Mucosa of descending colon (tissue), 3 donors: ENCODE measurements at regions not wholly inside any gene's neighbourhood (a gene's known extent, or its start where the extent isn't known, plus 50 kb on each side); places are given as distances from the start of the nearest gene placed in this dataset.
"Not testable (repeated sequence)": the region's sequence is repeated elsewhere in the genome, so short reads cannot be mapped to it uniquely, and the experiment has no call there.

ENCODE experiments used
- ATAC-seq: fragments of 200-7000 bp; cut with Tn5 transposase; one replicate; pipeline ENCODE4 v1.9.1; 2020; ENCODE audit warnings: mild to moderate bottlenecking, moderate library complexity
- DNase-seq, 3 donors: peaks; one replicate each; pipeline ENCODE4 v3.0.0-alpha.2; 2020
- H3K36me3 ChIP-seq: fragments of 200-600 bp; one replicate; pipeline ENCODE4 v1.8.0; 2021; ENCODE audit warnings: low read depth, mild to moderate bottlenecking
- H3K4me1 ChIP-seq: fragments of 200-600 bp; one replicate; pipeline ENCODE4 v1.8.0; 2021; ENCODE audit warnings: low read depth, mild to moderate bottlenecking
- H3K4me3 ChIP-seq: fragments of 200-600 bp; one replicate; pipeline ENCODE4 v1.8.0; 2021; ENCODE audit warnings: mild to moderate bottlenecking
- H3K9me3 ChIP-seq: fragments of 200-600 bp; one replicate; pipeline ENCODE4 v1.8.0; 2021; ENCODE audit warnings: mild to moderate bottlenecking
- CTCF ChIP-seq: fragments of 200-600 bp; IDR thresholded peaks from one replicate; pipeline ENCODE4 v1.8.0; 2022; ENCODE audit warnings: antibody characterized with exemption, mild to moderate bottlenecking
- intact Hi-C, 2 donors: fragments of 100-400 bp; cut with DNase I in 1 of 2; cut with micrococcal nuclease in 1 of 2; formaldehyde crosslinking; loops; one replicate each; pipeline versions ENCODE4 v1.11.0 to v1.11.1; 2022; cut with DNase I, micrococcal nuclease
- donor health status: DM: no; HTN: no; CAD: no; lungs with moderate emphysema.
- donor health status: DM: no; HTN: no; CAD: no.
- donor health status: DM: no; HTN: yes; CAD: no.

- intact Hi-C loops: no loop called here
- ATAC-seq: no peak
- H3K9me3 ChIP-seq: peaks cover 7% of the 10 kb centered on the region
Measured at GRCh38 chr9:79083621-79084020, 488.1 kb upstream of the TLE4 start.

GRCh38 chr9:79087133-79087532 is 484.6 kb upstream of the TLE4 start:
- no peak for ATAC-seq
- Histone ChIP-seq H3K36me3 (no peaks in the 10 kb centered on the region), H3K9me3 (peaks cover 9% of the 10 kb centered on the region), H3K4me3 (no peak overlapping the region), H3K4me1 (no peaks in the 10 kb centered on the region)
- intact Hi-C loops: no loop called here
- DNase-seq: no peak
- no peak for TF ChIP-seq CTCF

More at GRCh38 chr9:79083621-79084020, 488.1 kb upstream of the TLE4 start:
- TF ChIP-seq CTCF: no peak
- H3K4me3 ChIP-seq: no peak overlapping the region
- H3K4me1 ChIP-seq: no peaks in the 10 kb centered on the region
- no peaks in the 10 kb centered on the region for H3K36me3 ChIP-seq
- no peak for DNase-seq

GRCh38 chr9:79089054-79089560 is 482.7 kb upstream of the TLE4 start:
- DNase-seq: no peak
- Histone ChIP-seq H3K4me3 (no peak overlapping the region), H3K9me3 (peaks cover 2% of the 10 kb centered on the region), H3K4me1 (no peaks in the 10 kb centered on the region), H3K36me3 (no peaks in the 10 kb centered on the region)
- TF ChIP-seq CTCF: no peak
- intact Hi-C loops: no loop called here
- no peak for ATAC-seq

- H3K4me1 ChIP-seq, DNase-seq, H3K36me3 ChIP-seq, intact Hi-C loops, ATAC-seq, H3K4me3 ChIP-seq, H3K9me3 ChIP-seq: not testable (repeated sequence)
Measured at GRCh38 chr9:79089851-79090250, 481.9 kb upstream of the TLE4 start.

GRCh38 chr9:79103257-79103656 is 468.5 kb upstream of the TLE4 start:
- H3K36me3 ChIP-seq, DNase-seq, H3K4me3 ChIP-seq, intact Hi-C loops, H3K9me3 ChIP-seq, H3K4me1 ChIP-seq, ATAC-seq: not testable (repeated sequence)

GRCh38 chr9:79104216-79104615 is 467.5 kb upstream of the TLE4 start:
- no peak for TF ChIP-seq CTCF
- ATAC-seq (no peak), DNase-seq (no peak)
- no peak overlapping the region for H3K4me3 ChIP-seq
- peaks cover 16% of the 10 kb centered on the region for H3K9me3 ChIP-seq
- intact Hi-C loops: no loop called here
- H3K4me1 ChIP-seq: no peaks in the 10 kb centered on the region
- no peaks in the 10 kb centered on the region for H3K36me3 ChIP-seq

- intact Hi-C loops: no loop called here
- Histone ChIP-seq H3K4me3 (no peak overlapping the region), H3K4me1 (no peaks in the 10 kb centered on the region)
Measured at GRCh38 chr9:79104951-79105350, 466.8 kb upstream of the TLE4 start.

More at GRCh38 chr9:79104951-79105350, 466.8 kb upstream of the TLE4 start:
- Histone ChIP-seq H3K36me3 (no peaks in the 10 kb centered on the region), H3K9me3 (peaks cover 16% of the 10 kb centered on the region)
- DNase-seq (no peak), ATAC-seq (no peak)
- TF ChIP-seq CTCF: no peak
